Bronchial epithelial cell (primary cell): ENCODE measurements at regions not wholly inside any gene's neighbourhood (a gene's known extent, or its start where the extent isn't known, plus 50 kb on each side); places are given as distances from the start of the nearest gene placed in this dataset.

Experiments
- DNase-seq: peaks from one replicate; pipeline ENCODE4 v3.0.0-alpha.2; 2010; ENCODE audit warnings: low read depth
- FAIRE-seq: peaks from 2 replicates; lab custom pipeline; 2011; peaks lifted over from hg19 to GRCh38; lab: Jason Lieb, UNC
- H3K27me3 ChIP-seq: 2 replicates; pipeline ENCODE4 v1.5.1; 2011; ENCODE audit warnings: low read length; ENCODE audit not compliant: control insufficient read depth, insufficient read depth
- H3K36me3 ChIP-seq: 2 replicates; pipeline ENCODE4 v1.5.1; 2011; ENCODE audit warnings: low read length; ENCODE audit not compliant: control insufficient read depth, insufficient read depth
- H3K4me3 ChIP-seq: 2 replicates; pipeline ENCODE4 v1.5.1; 2011; ENCODE audit warnings: mild to moderate bottlenecking, low read depth, low read length, control low read depth
- TF ChIP-seq, protein P1 (sequence below): IDR thresholded peaks from 2 replicates; pipeline ENCODE4 v1.5.1; 2011; ENCODE audit warnings: mild to moderate bottlenecking, moderate library complexity, low read length, control low read depth, inconsistent platforms; ENCODE audit not compliant: insufficient read depth, severe bottlenecking

DNA sequence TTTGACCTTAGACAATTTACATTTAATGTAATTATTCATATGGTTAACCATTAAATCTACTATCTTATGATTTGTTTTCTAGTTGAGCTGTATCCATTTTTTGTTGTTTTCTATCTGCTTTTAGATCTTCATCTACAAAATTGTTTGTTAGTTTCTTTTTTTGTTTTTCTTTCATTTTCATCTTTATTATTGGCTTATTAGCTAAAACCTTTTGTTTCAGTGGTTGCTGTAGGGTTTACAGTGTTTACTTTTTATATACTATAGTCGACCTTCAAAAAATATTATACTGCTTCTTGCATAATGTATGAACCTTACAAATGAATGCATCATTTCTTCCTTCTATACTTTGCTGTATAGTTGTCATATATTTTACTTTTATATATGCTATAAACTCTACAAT lies 651.6 kb upstream of the PLXNA2 start:
- Histone ChIP-seq H3K36me3 (no peaks in the 10 kb centered on the region), H3K27me3 (no peaks in the 10 kb centered on the region), H3K4me3 (no peak overlapping the region)
- TF ChIP-seq, protein P1, sequence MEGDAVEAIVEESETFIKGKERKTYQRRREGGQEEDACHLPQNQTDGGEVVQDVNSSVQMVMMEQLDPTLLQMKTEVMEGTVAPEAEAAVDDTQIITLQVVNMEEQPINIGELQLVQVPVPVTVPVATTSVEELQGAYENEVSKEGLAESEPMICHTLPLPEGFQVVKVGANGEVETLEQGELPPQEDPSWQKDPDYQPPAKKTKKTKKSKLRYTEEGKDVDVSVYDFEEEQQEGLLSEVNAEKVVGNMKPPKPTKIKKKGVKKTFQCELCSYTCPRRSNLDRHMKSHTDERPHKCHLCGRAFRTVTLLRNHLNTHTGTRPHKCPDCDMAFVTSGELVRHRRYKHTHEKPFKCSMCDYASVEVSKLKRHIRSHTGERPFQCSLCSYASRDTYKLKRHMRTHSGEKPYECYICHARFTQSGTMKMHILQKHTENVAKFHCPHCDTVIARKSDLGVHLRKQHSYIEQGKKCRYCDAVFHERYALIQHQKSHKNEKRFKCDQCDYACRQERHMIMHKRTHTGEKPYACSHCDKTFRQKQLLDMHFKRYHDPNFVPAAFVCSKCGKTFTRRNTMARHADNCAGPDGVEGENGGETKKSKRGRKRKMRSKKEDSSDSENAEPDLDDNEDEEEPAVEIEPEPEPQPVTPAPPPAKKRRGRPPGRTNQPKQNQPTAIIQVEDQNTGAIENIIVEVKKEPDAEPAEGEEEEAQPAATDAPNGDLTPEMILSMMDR, result no peak
- FAIRE-seq (no peak), DNase-seq (no peak)

DNA sequence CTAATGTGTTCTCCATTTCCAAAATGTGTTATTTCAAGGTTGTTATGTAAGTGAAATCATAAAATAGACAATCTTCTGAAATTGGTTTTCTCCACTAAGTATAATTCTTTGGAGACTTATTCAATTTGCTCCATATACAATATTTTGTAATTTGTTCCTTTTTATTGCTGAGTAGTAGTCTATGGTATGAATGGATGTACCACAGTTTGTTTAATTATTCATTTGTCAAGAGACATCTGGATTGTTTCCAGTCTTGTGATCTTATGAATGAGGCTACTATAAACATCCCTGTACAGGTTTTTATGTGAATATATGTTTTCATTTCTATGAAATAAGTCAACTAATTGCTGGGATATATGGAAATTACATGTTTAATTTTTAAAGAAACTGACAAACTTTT lies 652.6 kb upstream of the PLXNA2 start:
- no peak for FAIRE-seq
- no peaks in the 10 kb centered on the region for H3K36me3 ChIP-seq

DNA sequence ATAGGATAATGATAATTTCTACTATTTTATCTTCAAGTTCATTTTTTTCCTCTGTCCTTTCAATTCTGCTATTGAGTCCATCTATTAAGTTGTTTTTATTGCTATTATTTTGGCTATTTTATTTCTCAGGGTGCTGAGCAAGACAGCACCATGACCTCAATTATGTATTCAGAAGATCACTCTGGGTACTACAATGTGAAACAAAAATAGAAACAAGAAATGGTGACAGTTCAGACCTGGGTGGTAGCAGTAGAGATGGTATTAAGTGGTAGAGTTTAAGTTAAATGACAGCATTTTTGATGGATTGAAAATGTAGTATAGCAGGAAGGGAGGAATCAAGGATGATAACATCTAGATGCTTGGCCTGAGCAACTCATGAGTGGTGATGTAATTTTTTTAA lies 655.3 kb upstream of the PLXNA2 start:
- TF ChIP-seq, protein P1, result no peak
- FAIRE-seq (no peak), DNase-seq (no peak)
- H3K4me3 ChIP-seq, result no peak overlapping the region
- H3K36me3 ChIP-seq, result no peaks in the 10 kb centered on the region
- no peaks in the 10 kb centered on the region for H3K27me3 ChIP-seq

More for the DNA sequence above, 652.6 kb upstream of the PLXNA2 start:
- Histone ChIP-seq H3K4me3 (no peak overlapping the region), H3K27me3 (no peaks in the 10 kb centered on the region)
- no peak for DNase-seq
- TF ChIP-seq, protein P1, result no peak

DNA sequence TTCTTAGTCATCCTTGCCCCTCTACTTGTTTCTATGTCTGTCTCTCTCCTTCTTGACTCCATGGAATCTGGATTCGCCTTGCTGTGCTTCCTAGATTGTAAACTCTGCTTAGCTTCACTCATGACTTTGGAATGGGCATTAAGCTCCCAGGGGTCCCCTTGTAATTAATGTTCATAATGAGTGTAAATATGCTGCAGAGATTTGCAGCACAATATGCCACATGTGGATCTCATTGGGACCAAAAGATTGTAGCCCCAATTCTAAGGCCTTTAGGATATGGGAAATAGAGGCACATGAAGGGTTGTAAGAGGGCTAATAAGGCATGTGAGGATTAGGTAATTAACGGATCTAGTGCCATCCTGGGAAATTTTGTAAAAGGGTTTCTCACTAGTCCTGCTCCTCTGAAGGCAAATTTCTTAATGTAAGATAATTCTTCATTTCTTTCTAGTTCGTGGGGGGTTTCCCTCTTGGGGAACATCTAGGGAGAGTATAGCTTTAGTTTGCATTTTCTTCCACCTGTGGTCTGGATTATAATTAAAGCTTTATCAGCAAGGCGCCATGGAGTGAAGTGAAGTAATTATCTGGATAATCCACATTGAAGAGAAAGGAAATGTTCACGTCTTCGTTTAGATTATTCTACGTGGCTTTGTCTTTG lies 659.2 kb upstream of the PLXNA2 start:
- FAIRE-seq, result peak; percentile 40
- H3K4me3 ChIP-seq, result no peak overlapping the region
- H3K27me3 ChIP-seq, result no peaks in the 10 kb centered on the region
- TF ChIP-seq, protein P1, result no peak
- no peak for DNase-seq
- no peaks in the 10 kb centered on the region for H3K36me3 ChIP-seq

DNA sequence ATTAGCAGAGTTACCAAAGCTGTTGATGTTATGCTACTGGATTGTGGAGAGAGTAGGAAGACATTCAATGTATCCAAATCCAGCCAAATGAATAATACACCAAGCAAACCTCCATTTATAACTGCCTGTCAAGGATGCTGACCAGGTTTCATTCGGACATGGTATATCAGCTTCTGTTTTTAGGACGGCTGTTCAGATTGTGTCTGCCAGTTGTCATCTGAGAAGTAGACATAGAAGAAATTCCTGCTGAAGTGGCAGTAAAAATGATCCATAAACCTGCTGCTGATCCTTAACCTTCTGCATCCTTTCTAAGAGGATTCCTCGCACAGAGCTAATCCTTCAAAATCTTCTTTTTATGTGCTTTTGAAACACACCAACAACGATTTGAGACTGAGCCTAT lies 663.6 kb upstream of the PLXNA2 start:
- DNase-seq, result no peak
- Histone ChIP-seq H3K36me3 (no peaks in the 10 kb centered on the region), H3K4me3 (no peak overlapping the region), H3K27me3 (no peaks in the 10 kb centered on the region)
- no peak for FAIRE-seq
- TF ChIP-seq, protein P1, result no peak
